Stomach (tissue), 4 donors: ENCODE measurements at regions not wholly inside any gene's neighbourhood (a gene's known extent, or its start where the extent isn't known, plus 50 kb on each side); places are given as distances from the start of the nearest gene placed in this dataset.

Source experiments
- CTCF ChIP-seq, 7 experiments: fragments of 450-650 bp in 4 of 7; fragments of 200-600 bp in 3 of 7; sonication (generic) in 3 of 7; IDR thresholded peaks; one replicate each; pipeline ENCODE4 v1.5.1; 2016 to 2019; ENCODE audit warnings: antibody characterized with exemption in 7 of 7, control low read depth in 2 of 7, mild to moderate bottlenecking in 1 of 7
- POLR2A ChIP-seq, 4 donors: fragments of 450-650 bp; IDR thresholded peaks; one replicate each; pipeline ENCODE4 v1.6.1; 2016; ENCODE audit warnings: antibody characterized with exemption in 4 of 4, control low read depth in 2 of 4, mild to moderate bottlenecking in 1 of 4, moderate library complexity in 1 of 4

- TF ChIP-seq CTCF (IDR thresholded peaks at IDR 0.05) (no peak), POLR2A (IDR thresholded peaks at IDR 0.05) (no peak)
These were observed 132.5 kb upstream of the PHACTR3 start for GRCh38 chr20:59471653-59472421.
